WERI-Rb-1 (cell line): ENCODE measurements at regions not wholly inside any gene's neighbourhood (a gene's known extent, or its start where the extent isn't known, plus 50 kb on each side); places are given as distances from the start of the nearest gene placed in this dataset.
"Not testable (repeated sequence)": the region's sequence is repeated elsewhere in the genome, so short reads cannot be mapped to it uniquely, and the experiment has no call there.

ENCODE experiments used
- DNase-seq: peaks from one replicate; pipeline ENCODE4 v3.0.0-alpha.2; 2020
- H3K27ac ChIP-seq: fragments of 250-450 bp; sonication (Bioruptor Pico); 2 replicates; pipeline ENCODE4 v1.5.1; 2020; ENCODE audit warnings: mild to moderate bottlenecking, moderate library complexity
- H3K27me3 ChIP-seq: fragments of 250-450 bp; sonication (Bioruptor Pico); 2 replicates; pipeline ENCODE4 v1.5.1; 2021; ENCODE audit warnings: mild to moderate bottlenecking, low read depth, moderate library complexity; ENCODE audit not compliant: insufficient read depth, severe bottlenecking
- H3K36me3 ChIP-seq: fragments of 250-450 bp; sonication (Bioruptor Pico); 2 replicates; pipeline ENCODE4 v1.5.1; 2020; ENCODE audit warnings: mild to moderate bottlenecking, moderate library complexity
- H3K4me3 ChIP-seq: 2 replicates; pipeline ENCODE4 v1.5.1; 2011; ENCODE audit warnings: low read depth, mild to moderate bottlenecking, control low read depth, low read length
- H3K9me3 ChIP-seq: fragments of 250-450 bp; sonication (Bioruptor Pico); 2 replicates; pipeline ENCODE4 v1.5.1; 2021; ENCODE audit warnings: mild to moderate bottlenecking, moderate library complexity; ENCODE audit not compliant: severe bottlenecking
- TF ChIP-seq, protein P1 (sequence below): IDR thresholded peaks from 2 replicates; pipeline ENCODE4 v1.5.1; 2011; ENCODE audit warnings: low read depth, mild to moderate bottlenecking, control low read depth, inconsistent platforms, low read length

DNA sequence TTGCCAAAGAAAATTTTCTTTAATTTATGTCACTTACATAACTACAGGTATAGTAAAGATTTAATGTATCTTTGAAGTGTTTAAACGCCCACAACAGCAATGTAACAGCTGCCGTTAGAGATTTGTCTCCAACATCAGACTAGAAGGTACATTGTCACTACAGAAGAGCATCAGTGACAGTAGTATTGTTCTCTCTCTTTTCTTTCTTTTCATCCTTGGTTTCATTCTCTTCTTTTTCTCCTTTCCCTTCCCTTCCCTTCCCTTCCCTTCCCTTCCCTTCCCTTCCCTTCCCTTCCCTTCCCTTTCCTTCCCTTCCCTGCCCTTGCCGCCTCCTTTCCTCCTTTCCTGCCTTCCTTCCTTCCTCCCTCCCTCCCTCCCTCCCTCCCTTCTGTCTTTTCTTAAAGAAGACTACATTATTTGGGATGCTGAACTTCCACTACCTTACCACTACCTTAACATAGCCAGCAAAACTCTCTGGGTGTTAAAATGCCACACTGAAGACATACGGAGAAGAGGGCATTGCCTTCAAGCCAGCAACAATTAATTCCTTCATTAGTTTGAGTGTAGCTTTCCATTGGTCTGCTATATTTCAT is 663.9 kb downstream of the DOK5 start:
- no peaks in the 10 kb centered on the region for H3K9me3 ChIP-seq
- H3K27me3 ChIP-seq: peaks cover 28% of the 10 kb centered on the region
- H3K4me3 ChIP-seq: no peak overlapping the region
- TF ChIP-seq, protein P1, sequence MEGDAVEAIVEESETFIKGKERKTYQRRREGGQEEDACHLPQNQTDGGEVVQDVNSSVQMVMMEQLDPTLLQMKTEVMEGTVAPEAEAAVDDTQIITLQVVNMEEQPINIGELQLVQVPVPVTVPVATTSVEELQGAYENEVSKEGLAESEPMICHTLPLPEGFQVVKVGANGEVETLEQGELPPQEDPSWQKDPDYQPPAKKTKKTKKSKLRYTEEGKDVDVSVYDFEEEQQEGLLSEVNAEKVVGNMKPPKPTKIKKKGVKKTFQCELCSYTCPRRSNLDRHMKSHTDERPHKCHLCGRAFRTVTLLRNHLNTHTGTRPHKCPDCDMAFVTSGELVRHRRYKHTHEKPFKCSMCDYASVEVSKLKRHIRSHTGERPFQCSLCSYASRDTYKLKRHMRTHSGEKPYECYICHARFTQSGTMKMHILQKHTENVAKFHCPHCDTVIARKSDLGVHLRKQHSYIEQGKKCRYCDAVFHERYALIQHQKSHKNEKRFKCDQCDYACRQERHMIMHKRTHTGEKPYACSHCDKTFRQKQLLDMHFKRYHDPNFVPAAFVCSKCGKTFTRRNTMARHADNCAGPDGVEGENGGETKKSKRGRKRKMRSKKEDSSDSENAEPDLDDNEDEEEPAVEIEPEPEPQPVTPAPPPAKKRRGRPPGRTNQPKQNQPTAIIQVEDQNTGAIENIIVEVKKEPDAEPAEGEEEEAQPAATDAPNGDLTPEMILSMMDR: no peak
- H3K36me3 ChIP-seq: no peaks in the 10 kb centered on the region
- DNase-seq: no peak
- H3K27ac ChIP-seq: no peak overlapping the region

DNA sequence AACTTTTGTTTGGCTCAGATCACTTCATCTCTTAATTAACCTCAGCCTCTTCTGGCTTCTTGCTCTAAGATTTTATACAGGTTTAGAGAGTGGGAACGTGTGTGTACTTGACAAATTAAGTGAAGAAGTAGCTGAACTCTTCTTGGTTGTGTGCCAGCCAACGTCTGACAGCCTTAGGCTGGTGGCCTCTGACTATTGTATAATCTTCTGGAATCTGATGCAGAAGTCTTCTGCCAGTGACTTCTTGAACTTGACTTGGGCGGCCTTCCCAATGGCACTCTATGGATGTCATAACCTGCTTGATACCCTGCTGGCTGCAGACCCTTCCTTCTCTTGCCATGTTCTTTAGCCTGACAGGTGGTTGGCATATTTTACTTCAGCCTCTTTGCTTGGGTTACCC is 660.5 kb downstream of the DOK5 start:
- no peak for DNase-seq
- H3K27me3 ChIP-seq: peaks cover 42% of the 10 kb centered on the region
- no peak overlapping the region for H3K4me3 ChIP-seq
- H3K27ac ChIP-seq: no peak overlapping the region
- H3K9me3 ChIP-seq: no peaks in the 10 kb centered on the region
- H3K36me3 ChIP-seq: no peaks in the 10 kb centered on the region
- TF ChIP-seq, protein P1: no peak

DNA sequence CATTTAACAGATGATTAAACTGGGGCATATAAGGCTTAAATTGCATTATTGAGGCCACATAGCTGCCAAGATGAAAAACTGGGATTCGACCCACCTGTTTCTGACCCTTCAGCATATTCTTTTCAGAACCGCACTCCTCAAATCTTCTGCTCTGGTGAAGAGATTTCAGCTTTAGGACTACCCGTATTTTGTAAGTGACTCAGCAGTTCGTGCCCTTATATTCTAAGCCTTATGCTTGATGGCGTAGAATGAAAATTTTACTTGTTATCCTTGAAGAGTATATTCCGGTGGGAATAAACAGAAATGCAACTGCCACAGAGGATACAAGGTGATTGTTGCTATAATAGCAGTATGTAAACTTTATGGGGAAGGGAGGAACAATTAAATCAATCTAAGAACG is 657.1 kb downstream of the DOK5 start:
- Histone ChIP-seq H3K27ac (no peak overlapping the region), H3K27me3 (peaks cover 42% of the 10 kb centered on the region), H3K9me3 (no peaks in the 10 kb centered on the region), H3K4me3 (no peak overlapping the region), H3K36me3 (no peaks in the 10 kb centered on the region)
- TF ChIP-seq, protein P1: no peak
- DNase-seq: no peak

DNA sequence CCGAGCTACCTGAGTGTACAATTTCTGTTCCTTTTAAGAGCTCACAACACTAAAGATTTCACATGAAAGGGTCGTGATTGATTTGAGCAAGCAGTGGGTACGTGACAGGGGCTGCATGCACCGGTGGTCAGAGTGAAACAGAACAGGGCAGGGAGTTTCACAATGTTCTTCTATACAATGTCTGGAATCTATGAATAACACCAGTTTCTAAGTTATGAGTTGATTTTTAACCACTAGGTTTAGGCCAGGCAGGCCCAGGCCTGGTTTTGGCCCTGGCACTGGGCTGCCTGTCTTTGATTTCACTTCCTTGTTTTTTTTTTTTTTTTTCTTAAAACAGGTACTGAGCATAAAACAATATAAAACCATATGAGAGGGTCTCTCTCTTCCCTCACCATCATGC is 642.2 kb downstream of the DOK5 start:
- not testable (repeated sequence) for H3K27me3 ChIP-seq, H3K27ac ChIP-seq, H3K9me3 ChIP-seq, DNase-seq, H3K36me3 ChIP-seq, H3K4me3 ChIP-seq

DNA sequence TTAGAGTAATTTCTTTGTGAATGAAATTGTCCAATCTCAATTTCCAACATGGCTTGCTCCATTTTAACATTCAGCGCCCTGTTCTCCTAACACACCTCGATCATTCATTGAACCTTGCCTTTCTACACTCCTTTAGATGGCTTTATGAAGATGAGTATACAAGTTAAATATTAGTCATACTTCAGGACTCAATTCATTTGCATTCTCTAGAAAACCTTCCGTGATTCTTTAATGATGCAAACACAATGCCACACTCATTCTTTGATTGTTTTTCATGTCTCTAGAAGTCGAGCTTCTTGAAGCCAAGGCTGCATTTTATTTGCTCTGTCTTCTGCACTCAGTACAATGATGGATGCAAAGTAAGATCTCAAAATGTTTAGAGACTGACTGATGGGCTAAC is 641.2 kb downstream of the DOK5 start:
- Histone ChIP-seq H3K27me3 (peaks cover 4% of the 10 kb centered on the region), H3K9me3 (no peaks in the 10 kb centered on the region), H3K27ac (no peak overlapping the region), H3K4me3 (no peak overlapping the region), H3K36me3 (no peaks in the 10 kb centered on the region)
- TF ChIP-seq, protein P1: no peak
- no peak for DNase-seq

DNA sequence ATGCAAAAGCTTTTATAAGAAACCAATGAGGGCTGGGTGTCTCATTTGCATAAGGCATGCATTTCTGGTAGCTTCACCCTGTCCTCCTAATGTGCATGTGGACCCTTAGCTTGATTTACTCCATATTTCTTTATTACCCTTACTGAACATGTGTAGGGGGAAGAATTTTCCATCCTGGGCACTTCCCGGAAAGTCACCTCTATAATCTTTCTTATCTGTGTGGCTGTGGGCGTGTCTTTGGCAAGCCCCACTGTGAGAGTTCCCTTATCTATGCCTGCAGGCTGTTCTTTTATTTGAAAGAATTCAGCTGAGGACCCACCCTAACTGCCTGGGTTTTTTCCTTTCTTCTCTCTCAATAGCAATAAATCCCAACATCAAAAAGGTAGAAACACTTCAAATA is 627.8 kb downstream of the DOK5 start:
- DNase-seq: no peak
- Histone ChIP-seq H3K36me3 (no peaks in the 10 kb centered on the region), H3K27me3 (peaks cover 39% of the 10 kb centered on the region), H3K9me3 (no peaks in the 10 kb centered on the region), H3K27ac (no peak overlapping the region), H3K4me3 (no peak overlapping the region)
- TF ChIP-seq, protein P1: no peak
